ENCODE measurements at regions not wholly inside any gene's neighbourhood (a gene's known extent, or its start where the extent isn't known, plus 50 kb on each side); places are given as distances from the start of the nearest gene placed in this dataset.

DNA sequence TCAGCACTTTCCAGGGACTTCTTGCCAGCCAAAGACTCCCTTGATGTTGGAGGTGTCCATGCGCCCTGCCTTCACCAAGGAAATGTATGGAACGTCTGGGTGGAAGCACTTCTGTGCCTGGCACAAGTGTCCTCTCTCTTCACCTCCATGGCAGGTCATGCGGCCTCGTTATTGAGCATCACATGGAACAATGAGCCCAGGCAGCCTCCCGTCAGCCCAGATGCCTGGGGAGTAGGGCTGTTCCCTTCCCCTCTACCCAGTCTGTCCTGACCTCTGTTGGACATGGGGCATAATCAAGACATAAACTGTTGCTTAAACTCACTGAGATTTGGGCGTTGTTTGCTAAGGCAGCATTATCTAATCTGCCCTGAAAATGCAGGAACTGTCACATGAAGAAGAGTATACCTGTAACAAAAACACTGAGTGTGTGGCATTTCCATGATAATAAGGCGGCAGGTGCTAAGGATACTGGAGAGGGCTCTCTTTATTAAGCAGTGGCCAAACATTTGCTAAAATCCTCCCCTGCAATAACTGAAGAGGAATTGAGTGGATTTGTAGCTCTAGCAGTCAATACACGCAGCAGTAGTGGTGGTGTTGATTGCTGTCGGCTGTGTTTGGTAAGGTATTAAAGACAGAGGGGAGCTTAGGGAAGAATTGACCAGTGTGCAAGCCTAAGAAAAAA lies 338.2 kb upstream of the ATP10A start:
- Histone ChIP-seq H3K4me2 (no peak overlapping the region), H3K4me1 (ENCODE audit: low read depth, poor library complexity, severe bottlenecking) (no peaks in the 10 kb centered on the region), H3K4me3 (IDR thresholded peaks at IDR 0.05; ENCODE audit: insufficient read depth, low read depth, low read length) (no peak overlapping the region), H3K9ac (no peak overlapping the region), H3K79me2 (ENCODE audit: insufficient read depth, low read depth) (no peaks in the 10 kb centered on the region), H4K20me1 (ENCODE audit: insufficient read depth) (no peaks in the 10 kb centered on the region), H3K36me3 (ENCODE audit: insufficient read depth) (no peaks in the 10 kb centered on the region), H3K27ac (no peak overlapping the region), H2AFZ (ENCODE audit: low read depth) (no peak overlapping the region), H3K27me3 (ENCODE audit: insufficient read depth, low read depth) (no peaks in the 10 kb centered on the region)
- TF ChIP-seq CTCF (conservative IDR thresholded peaks at IDR 0.05; ENCODE audit: low read depth, low read length) = no peak

DNA sequence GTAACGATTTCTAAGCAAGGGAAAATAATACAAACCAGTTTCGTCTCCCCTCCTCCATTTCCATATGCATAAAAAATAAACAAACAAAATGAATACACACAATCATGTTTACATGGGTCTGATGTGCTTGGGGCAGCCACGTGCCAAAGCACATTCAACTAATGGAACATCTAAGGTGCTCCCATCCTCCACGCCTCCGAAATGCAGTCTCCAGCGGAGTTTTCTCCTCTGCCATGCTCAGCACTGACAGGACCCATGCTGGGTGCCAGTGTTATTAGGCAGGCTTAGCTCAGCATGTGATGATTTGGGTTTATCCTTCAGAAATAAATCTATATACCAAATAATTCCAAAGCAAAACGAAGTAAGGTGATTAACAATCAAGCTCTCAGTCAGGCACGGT lies 337.3 kb upstream of the ATP10A start:
- Histone ChIP-seq H3K4me1 (ENCODE audit: low read depth, poor library complexity, severe bottlenecking) (no peaks in the 10 kb centered on the region), H3K27me3 (ENCODE audit: insufficient read depth, low read depth) (no peaks in the 10 kb centered on the region), H3K36me3 (ENCODE audit: insufficient read depth) (no peaks in the 10 kb centered on the region), H3K9ac (no peak overlapping the region), H2AFZ (ENCODE audit: low read depth) (no peak overlapping the region), H4K20me1 (ENCODE audit: insufficient read depth) (no peaks in the 10 kb centered on the region), H3K79me2 (ENCODE audit: insufficient read depth, low read depth) (no peaks in the 10 kb centered on the region), H3K27ac (no peak overlapping the region), H3K4me2 (no peak overlapping the region), H3K4me3 (IDR thresholded peaks at IDR 0.05; ENCODE audit: insufficient read depth, low read depth, low read length) (no peak overlapping the region)
- TF ChIP-seq CTCF (conservative IDR thresholded peaks at IDR 0.05; ENCODE audit: low read depth, low read length) = no peak

DNA sequence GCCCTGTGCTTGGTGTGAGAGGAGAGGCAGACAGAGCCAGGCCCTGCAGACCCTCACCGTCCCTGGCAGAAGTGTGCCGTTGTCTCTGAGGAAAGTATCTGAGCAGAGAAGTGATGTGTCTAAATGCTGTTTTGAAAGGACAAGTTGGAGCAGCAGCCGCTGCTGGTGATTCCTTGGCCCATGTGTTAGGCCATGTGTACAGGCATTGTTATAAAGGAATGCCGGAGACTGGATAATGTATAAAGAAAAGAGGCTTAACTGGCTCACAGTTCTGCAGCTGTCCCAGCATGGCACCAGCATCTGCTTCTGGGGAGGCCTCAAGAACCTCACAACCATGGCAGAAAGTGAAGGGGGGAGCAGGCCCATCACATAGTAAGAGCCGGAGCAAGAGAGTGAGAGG lies 334.6 kb upstream of the ATP10A start:
- Histone ChIP-seq H3K4me3 (IDR thresholded peaks at IDR 0.05; ENCODE audit: insufficient read depth, low read depth, low read length) (no peak overlapping the region), H2AFZ (ENCODE audit: low read depth) (no peak overlapping the region), H3K9ac (no peak overlapping the region), H3K27ac (no peak overlapping the region), H3K79me2 (ENCODE audit: insufficient read depth, low read depth) (no peaks in the 10 kb centered on the region), H4K20me1 (ENCODE audit: insufficient read depth) (no peaks in the 10 kb centered on the region), H3K4me1 (ENCODE audit: low read depth, poor library complexity, severe bottlenecking) (no peaks in the 10 kb centered on the region), H3K27me3 (ENCODE audit: insufficient read depth, low read depth) (no peaks in the 10 kb centered on the region), H3K4me2 (no peak overlapping the region), H3K36me3 (ENCODE audit: insufficient read depth) (no peaks in the 10 kb centered on the region)
- TF ChIP-seq CTCF (conservative IDR thresholded peaks at IDR 0.05; ENCODE audit: low read depth, low read length) = no peak

DNA sequence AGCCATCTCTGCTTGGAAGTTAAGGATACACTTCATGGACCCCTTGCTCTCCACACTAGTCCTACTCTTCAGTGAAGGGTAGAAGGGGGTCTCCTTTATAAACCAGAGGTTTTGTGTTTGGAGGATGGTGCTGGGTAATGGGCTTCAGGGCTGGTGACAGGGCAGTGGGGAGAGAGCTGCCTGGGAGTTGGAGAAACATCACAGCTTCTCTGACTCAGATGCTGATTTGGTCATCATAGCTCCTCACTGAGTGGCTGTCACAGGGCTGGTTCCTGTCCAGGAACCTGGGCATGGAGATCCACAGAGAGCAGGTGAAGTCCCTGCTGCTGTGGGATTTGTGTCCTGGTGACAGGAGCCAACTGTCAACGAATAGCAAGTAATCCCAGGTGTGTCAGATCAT lies 333.9 kb upstream of the ATP10A start:
- H3K36me3 ChIP-seq (ENCODE audit: insufficient read depth) = no peaks in the 10 kb centered on the region
- H2AFZ ChIP-seq (ENCODE audit: low read depth) = no peak overlapping the region
- H3K4me3 ChIP-seq (IDR thresholded peaks at IDR 0.05; ENCODE audit: insufficient read depth, low read depth, low read length) = no peak overlapping the region
- H3K27me3 ChIP-seq (ENCODE audit: insufficient read depth, low read depth) = no peaks in the 10 kb centered on the region
- no peak overlapping the region for H3K9ac ChIP-seq
- H3K4me2 ChIP-seq = no peak overlapping the region
- TF ChIP-seq CTCF (conservative IDR thresholded peaks at IDR 0.05; ENCODE audit: low read depth, low read length) = no peak
- no peak overlapping the region for H3K27ac ChIP-seq
- no peaks in the 10 kb centered on the region for H3K4me1 ChIP-seq (ENCODE audit: low read depth, poor library complexity, severe bottlenecking)
- no peaks in the 10 kb centered on the region for H3K79me2 ChIP-seq (ENCODE audit: insufficient read depth, low read depth)
- no peaks in the 10 kb centered on the region for H4K20me1 ChIP-seq (ENCODE audit: insufficient read depth)
